Ishikawa (cell line): ENCODE measurements at regions not wholly inside any gene's neighbourhood (a gene's known extent, or its start where the extent isn't known, plus 50 kb on each side); places are given as distances from the start of the nearest gene placed in this dataset.

Experiments
- CEBPB ChIP-seq: IDR thresholded peaks from 2 replicates; pipeline ENCODE4 v1.6.1; 2012
- CREB1 ChIP-seq: IDR thresholded peaks from 2 replicates; pipeline ENCODE4 v1.6.1; 2012; ENCODE audit warnings: low read depth
- EGR1 ChIP-seq: IDR thresholded peaks from 2 replicates; pipeline ENCODE4 v1.6.1; 2012
- EP300 ChIP-seq: IDR thresholded peaks from 2 replicates; pipeline ENCODE4 v1.6.1; 2012; ENCODE audit warnings: borderline replicate concordance
- FOXM1 ChIP-seq: IDR thresholded peaks from 2 replicates; pipeline ENCODE4 v1.6.1; 2012; ENCODE audit warnings: low read depth, borderline replicate concordance
- NFIC ChIP-seq: IDR thresholded peaks from 2 replicates; pipeline ENCODE4 v1.6.1; 2012
- RAD21 ChIP-seq: IDR thresholded peaks from 2 replicates; pipeline ENCODE4 v1.6.1; 2012; ENCODE audit warnings: low read depth
- TAF1 ChIP-seq: IDR thresholded peaks from 2 replicates; pipeline ENCODE4 v1.6.1; 2012; ENCODE audit warnings: low read depth, mild to moderate bottlenecking
- TCF12 ChIP-seq: IDR thresholded peaks from 2 replicates; pipeline ENCODE4 v1.6.1; 2012; ENCODE audit warnings: low read depth
- TEAD4 ChIP-seq: IDR thresholded peaks from 2 replicates; pipeline ENCODE4 v1.6.1; 2012
- YY1 ChIP-seq: IDR thresholded peaks from 2 replicates; pipeline ENCODE4 v1.6.1; 2012; ENCODE audit warnings: low read depth
- ZBTB7A ChIP-seq: IDR thresholded peaks from 2 replicates; pipeline ENCODE4 v1.6.1; 2012; ENCODE audit warnings: low read depth
- TF ChIP-seq, protein P1 (sequence below): IDR thresholded peaks from 2 replicates; pipeline ENCODE4 v1.6.1; 2012
- TF ChIP-seq, protein P2 (sequence below): IDR thresholded peaks from 2 replicates; pipeline ENCODE4 v1.6.1; 2012
- TF ChIP-seq, protein P3 (sequence below): IDR thresholded peaks from 2 replicates; pipeline ENCODE4 v1.6.1; 2012; ENCODE audit warnings: low read depth, mild to moderate bottlenecking

DNA sequence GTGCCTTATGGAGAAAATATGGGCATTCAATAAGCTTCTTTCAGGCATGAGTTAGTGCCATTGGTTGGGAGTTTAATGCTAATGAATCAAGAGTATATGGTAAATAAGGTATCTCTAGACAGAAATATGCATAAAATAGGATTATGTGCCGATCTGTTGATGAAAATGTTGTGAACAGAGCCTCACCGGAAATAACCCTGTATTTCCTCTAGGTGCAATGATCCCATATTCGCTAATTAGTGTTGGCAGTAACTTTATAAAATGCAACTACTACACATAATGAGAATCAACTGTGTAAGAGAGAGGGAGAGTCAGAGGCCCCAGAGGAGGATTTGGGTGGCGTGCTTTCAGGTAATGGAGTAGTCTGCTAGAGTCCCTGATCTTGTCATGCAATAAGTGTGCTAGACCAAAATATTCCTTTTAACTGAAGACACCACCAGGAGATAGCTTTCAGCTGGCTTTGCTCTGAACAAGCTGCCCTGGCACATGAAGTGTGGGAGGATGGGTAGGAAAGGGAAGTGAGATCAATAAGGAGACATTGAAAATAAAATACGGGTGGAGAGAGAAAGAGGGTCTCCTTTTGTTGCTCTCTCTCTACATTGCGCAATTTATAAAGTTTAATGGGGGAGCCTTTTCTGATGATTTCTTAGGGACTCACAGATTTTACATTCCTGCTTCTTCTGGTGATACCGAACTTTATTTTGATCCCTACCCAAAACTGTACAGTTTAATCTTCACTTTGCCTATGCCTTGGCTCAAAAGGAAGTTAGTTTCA is 68.6 kb upstream of the PLXNC1 start:
- peak; percentile 56 for TF ChIP-seq CEBPB
- no peak for TF ChIP-seq TAF1

DNA sequence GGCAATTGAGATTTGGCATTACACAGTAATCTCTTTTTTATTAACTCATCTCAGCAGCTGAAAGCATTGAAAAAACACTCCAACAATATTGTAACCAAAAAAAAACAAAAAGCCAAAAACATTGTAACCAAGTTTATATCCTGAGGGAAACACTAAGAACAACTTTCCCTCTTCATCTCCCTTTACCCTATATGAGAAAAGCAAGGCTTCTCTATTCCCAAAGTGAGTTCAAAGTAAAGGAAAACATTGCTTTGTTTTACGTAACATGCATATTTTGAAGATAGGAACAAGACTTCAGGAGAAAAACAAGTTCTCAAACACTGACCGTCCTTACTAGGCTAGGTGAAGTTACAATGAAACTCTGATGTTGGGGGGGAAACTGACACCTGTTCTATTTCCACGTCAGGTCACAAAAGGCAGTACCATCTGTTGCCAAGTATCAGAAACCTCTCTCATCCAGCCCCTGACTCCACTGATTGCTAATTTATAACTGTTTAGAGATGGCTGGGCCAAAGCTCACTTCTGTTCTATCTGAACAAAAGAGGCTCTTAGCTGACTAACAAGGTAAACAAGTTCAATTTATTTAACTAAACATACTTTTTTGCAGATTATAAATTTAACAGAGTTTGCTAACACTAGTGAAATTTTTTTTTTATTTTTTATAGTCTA is 67.9 kb upstream of the PLXNC1 start:
- TF ChIP-seq, protein P1, sequence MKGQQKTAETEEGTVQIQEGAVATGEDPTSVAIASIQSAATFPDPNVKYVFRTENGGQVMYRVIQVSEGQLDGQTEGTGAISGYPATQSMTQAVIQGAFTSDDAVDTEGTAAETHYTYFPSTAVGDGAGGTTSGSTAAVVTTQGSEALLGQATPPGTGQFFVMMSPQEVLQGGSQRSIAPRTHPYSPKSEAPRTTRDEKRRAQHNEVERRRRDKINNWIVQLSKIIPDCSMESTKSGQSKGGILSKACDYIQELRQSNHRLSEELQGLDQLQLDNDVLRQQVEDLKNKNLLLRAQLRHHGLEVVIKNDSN: no peak
- TF ChIP-seq, protein P2, sequence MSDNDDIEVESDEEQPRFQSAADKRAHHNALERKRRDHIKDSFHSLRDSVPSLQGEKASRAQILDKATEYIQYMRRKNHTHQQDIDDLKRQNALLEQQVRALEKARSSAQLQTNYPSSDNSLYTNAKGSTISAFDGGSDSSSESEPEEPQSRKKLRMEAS: no peak
- no peak for TF ChIP-seq EP300
- TF ChIP-seq CREB1: no peak
- TF ChIP-seq TCF12: no peak
- no peak for TF ChIP-seq EGR1
- TF ChIP-seq, protein P3, sequence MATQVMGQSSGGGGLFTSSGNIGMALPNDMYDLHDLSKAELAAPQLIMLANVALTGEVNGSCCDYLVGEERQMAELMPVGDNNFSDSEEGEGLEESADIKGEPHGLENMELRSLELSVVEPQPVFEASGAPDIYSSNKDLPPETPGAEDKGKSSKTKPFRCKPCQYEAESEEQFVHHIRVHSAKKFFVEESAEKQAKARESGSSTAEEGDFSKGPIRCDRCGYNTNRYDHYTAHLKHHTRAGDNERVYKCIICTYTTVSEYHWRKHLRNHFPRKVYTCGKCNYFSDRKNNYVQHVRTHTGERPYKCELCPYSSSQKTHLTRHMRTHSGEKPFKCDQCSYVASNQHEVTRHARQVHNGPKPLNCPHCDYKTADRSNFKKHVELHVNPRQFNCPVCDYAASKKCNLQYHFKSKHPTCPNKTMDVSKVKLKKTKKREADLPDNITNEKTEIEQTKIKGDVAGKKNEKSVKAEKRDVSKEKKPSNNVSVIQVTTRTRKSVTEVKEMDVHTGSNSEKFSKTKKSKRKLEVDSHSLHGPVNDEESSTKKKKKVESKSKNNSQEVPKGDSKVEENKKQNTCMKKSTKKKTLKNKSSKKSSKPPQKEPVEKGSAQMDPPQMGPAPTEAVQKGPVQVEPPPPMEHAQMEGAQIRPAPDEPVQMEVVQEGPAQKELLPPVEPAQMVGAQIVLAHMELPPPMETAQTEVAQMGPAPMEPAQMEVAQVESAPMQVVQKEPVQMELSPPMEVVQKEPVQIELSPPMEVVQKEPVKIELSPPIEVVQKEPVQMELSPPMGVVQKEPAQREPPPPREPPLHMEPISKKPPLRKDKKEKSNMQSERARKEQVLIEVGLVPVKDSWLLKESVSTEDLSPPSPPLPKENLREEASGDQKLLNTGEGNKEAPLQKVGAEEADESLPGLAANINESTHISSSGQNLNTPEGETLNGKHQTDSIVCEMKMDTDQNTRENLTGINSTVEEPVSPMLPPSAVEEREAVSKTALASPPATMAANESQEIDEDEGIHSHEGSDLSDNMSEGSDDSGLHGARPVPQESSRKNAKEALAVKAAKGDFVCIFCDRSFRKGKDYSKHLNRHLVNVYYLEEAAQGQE: no peak
- TF ChIP-seq YY1: no peak
- TF ChIP-seq RAD21: no peak
- TF ChIP-seq TEAD4: no peak

DNA sequence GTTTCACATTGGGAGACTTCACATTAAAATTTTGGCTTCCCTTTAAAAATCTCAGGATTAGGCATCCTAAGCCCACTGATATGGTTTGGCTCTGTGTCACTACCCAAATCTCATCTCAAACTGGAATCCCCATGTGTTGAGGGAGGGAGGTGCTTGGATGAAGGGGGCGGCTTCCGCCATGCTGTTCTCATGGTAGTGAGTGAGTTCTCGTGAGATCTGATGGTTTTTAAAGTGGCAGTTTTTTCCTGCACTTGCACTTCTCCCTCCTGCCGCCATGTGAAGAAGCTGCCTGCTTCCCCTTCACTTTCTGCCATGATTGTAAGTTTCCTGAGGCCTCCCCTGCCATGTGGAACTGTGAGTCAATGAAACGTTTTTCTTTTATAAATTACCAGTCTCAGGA is 65.7 kb upstream of the PLXNC1 start:
- TF ChIP-seq, protein P3: no peak
- TF ChIP-seq ZBTB7A (no peak), CREB1 (no peak), EP300 (no peak), CEBPB (no peak), EGR1 (no peak), TEAD4 (no peak)

DNA sequence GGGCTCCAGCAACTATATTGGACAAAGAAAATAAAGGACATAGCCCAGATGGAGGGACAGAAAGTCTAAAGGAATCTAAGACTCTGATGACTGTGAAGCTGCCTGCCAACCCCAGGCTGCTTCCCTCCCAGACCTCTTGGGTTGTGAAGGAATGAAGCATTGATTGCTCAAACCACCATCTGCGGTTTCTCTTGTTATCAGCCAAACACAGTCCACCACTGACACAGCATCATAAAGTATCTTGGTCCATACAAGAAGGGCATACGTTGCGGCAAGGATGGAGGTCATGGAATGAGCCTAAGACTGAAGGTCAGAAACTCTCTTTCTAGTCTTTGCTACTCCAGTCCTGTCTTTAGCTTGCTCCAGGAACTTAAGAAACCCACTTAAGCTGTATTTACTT is 58.5 kb upstream of the PLXNC1 start:
- TF ChIP-seq ZBTB7A (no peak), EP300 (no peak), TAF1 (no peak), RAD21 (no peak), YY1 (no peak), FOXM1 (no peak), TCF12 (no peak), CREB1 (no peak), NFIC (no peak), EGR1 (no peak), TEAD4 (no peak)
- TF ChIP-seq, protein P3: no peak
- TF ChIP-seq, protein P1: no peak
- TF ChIP-seq, protein P2: no peak

DNA sequence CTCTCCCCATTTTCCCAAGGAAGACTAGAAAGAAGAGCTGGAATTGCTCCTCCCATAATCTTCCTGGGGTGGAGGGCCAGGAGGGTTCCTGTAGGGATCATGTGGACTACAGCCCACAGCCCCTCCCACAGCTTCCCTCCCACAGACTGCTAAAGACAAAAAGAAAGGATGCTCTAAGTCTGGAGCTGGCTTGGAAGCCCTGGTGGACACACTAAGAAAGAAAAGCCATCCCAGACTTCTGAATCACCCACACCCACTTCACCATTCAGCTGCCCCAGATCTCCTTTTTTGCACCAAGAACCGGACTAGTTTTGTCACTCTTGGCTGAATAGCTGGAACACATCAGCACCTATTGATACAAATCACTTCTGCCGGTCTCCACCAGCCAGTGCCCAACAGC is 56.8 kb upstream of the PLXNC1 start:
- TF ChIP-seq TAF1: no peak
- no peak for TF ChIP-seq CREB1
- TF ChIP-seq CEBPB: no peak
- TF ChIP-seq ZBTB7A: no peak
- TF ChIP-seq RAD21: no peak
- TF ChIP-seq EP300: no peak
- TF ChIP-seq, protein P3: no peak
- TF ChIP-seq, protein P1: no peak
- no peak for TF ChIP-seq YY1
- TF ChIP-seq, protein P2: no peak
- TF ChIP-seq FOXM1: no peak
- TF ChIP-seq TCF12: no peak
